ENCODE measurements at regions not wholly inside any gene's neighbourhood (a gene's known extent, or its start where the extent isn't known, plus 50 kb on each side); places are given as distances from the start of the nearest gene placed in this dataset.

DNA sequence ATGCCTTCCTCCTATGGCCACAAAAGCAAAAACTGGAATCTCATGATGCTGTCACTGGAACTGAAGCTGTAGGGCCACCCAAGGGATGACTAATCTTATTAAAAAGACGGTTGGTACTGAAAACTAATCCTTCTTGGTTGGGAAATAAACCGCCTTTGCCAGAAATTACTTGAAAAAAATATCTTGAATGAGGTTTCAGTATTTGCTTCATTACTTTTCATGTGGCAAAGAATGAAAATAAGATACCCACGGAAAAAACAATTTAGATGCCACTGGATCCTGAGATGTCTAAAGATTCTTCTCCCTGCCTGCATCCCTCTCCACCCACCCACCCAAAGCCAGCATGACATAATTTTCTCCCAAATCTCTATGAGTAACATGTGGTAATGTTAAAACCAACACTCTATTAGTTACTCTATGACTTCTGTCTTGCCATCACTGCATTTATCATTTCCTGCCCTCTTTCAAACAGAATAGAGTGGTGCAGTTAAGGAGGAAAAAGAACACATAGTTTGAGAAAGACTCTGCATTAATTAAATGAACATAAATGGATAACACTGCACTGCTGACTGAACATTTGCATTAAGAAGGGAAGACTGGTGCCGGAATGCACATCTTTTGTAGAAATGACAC, 111.8 kb upstream of the DPH6 start:
- DNase-seq (ENCODE audit: low spot score): no peak

DNA sequence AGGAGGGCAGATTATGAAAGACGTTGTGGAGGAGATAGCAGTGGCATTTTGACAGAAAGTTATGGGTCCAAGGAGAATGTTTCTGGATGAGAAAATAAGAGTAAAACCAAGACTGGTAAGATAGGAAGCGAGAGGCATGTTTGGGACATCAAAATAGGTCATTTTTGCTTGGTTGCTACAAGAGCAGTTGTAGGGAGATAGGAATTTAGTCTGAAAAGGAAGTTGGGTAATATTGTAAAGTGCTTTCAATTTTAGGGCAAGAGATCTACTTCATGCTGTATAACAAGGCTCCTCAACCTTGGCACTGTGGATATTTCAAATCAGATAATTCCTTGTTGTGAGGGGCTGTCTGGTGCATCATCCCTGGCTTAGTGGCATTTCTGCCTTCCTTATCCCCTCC, 118.0 kb upstream of the DPH6 start:
- no peak for DNase-seq (ENCODE audit: low spot score)

DNA sequence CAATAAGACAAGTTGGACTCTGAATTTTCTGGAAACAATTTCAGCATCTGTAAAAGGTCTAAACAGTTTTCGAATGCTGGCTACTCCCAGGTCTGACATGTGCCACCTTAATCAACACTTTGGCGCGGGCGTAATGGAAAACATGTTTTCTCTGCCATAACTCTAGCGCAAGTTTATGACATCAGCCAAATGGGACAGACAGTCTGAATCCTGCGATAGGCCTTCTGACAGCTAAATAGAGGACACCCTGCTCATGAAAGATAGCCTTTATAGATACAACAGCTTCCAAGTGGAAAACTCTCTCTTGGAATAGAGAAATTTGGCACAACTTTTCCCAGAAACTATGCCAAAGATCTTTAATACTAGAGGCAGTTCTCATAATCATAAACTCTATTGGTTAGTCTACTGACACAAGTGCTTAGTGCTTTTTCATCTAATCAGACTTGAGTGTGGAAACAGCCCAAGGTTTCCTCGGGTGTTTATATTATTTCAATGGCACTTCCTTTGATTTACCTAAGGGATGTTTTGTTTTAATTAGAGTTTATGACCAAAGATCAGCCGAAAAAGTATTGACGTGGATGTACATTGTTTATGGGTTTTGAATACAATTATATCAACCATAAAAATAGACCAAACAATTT, 120.1 kb upstream of the DPH6 start:
- DNase-seq (ENCODE audit: low spot score): no peak

DNA sequence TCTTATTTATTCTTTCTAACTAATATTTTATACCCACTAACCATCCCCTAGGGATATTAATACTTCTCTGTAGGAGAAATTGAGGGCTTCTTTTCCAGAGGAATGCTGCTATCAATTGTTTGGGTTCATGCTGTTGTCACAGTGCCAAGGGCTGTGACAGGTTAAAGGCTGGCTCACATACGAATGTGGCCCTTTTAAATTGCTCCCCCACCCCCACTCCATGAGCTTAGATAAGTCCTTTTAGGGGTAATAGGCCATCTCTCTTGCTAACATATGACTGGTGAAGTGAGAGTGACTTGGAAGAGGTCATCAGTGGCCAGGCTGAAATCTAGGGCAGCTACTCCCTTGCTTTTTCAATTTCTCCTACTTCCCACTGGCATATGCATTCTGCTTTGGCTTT, 121.9 kb upstream of the DPH6 start:
- no peak for DNase-seq (ENCODE audit: low spot score)

DNA sequence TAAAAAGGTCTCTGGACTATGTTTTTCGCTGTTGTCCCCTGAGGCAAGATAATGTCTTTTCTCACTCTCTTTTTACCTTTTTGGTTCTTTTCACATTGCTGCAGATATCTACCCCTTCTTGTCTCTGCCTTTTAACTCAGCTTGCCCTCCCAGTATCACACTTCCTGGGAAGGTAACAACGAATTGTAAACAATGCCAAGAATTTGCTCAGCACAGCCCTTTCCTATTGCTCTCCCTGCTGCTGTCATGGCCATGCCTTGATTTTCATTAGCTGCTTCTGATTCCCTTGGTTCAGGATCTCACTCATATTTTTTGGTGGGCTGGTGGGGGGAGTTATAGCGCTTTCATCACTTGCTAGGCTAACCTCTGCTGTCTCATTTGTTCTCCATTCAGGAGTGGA, 123.1 kb upstream of the DPH6 start:
- no peak for DNase-seq (ENCODE audit: low spot score)

DNA sequence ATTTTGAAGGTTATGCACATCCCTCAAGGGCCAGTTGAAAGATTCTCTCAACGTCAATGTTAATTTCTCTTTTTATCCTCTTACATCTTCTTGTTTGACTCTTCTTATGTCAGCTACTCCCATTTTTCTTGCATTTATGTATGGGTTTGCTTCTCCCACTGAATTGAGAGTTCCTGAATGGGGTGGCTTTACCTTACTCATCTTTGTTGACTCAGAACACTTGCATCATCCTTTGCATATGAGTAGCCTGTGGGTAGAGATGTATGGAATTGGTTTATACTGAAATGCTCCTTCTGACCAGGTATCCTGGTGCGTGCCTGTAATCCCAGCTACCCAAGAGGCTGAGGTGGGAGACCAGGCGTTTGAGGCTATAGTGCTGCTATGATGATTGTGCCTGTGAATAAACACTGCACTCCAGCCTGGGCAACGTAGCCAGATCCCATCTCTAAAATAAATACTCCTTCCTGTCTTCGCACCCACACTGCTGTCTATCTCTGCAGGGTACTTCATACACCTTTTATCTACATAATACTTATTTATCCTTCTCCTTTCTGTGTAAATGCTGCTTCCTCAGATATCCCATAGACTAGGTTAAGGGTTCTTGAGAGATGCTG, 123.6 kb upstream of the DPH6 start:
- DNase-seq (ENCODE audit: low spot score): no peak

DNA sequence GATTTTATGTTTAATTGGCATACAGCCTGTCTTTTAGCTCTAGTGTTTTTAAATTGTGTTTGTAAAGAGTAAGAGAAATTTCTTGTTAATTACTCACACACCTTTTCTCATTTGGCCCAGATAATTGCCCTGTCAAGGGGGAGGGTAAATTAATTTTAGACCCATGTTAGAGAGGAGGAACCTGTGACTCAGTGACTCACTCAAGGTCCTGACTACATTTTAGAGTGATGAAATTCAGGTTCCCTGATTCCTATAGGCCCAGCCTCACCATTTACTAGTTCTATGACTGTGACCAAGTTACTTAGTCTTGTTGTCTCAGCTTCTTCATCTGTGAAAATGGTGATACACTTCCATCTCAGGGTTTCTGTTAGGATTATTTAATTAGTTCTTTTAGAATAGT, 125.2 kb upstream of the DPH6 start:
- no peak for DNase-seq (ENCODE audit: low spot score)

DNA sequence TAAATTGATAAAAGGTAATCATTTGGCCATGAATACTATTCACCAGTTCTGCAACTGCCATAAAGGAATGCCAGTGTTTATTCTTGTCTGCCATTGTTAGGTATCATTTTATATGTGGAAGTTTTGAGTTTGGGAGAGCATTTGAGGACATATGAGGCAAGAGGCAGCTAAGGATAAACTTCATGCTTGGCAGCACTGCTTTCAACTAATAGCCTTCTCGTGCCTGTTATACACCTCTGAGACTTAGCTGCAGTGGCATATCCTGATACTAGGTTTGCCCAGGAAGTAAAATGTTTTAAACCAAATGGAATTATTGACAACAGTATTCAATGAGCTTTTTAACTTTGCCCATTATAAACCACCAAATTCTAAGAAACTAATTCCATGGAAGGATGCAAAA, 126.0 kb upstream of the DPH6 start:
- DNase-seq (ENCODE audit: low spot score): no peak

DNA sequence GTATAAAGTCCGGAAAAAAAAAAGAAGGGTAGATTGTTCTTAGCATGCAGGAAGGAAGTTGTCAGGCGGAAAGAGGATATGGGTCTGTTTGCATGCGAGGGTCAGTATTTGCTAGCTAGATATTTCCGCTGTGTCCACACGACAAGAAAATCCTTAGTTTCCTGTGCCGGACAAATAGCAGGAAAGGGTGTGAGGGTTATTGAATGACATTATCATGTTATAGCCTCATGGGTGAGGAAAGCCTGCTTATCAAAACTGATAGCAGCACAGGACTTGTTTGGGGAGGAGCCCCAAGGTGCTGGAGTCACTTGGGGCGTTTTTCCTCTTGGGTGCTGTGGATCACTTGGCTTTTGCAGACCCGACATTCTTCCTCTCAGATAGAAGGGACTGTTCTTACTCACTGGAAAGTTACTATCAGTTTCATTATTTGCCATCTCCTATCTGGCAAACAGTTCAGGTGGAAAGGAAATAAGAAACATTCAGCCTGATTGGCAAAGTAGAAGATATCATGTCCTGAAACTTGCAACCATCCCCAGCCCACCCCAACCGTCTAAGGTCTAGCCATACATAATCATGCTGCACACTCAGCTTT, 127.2 kb upstream of the DPH6 start:
- DNase-seq (ENCODE audit: low spot score): no peak

DNA sequence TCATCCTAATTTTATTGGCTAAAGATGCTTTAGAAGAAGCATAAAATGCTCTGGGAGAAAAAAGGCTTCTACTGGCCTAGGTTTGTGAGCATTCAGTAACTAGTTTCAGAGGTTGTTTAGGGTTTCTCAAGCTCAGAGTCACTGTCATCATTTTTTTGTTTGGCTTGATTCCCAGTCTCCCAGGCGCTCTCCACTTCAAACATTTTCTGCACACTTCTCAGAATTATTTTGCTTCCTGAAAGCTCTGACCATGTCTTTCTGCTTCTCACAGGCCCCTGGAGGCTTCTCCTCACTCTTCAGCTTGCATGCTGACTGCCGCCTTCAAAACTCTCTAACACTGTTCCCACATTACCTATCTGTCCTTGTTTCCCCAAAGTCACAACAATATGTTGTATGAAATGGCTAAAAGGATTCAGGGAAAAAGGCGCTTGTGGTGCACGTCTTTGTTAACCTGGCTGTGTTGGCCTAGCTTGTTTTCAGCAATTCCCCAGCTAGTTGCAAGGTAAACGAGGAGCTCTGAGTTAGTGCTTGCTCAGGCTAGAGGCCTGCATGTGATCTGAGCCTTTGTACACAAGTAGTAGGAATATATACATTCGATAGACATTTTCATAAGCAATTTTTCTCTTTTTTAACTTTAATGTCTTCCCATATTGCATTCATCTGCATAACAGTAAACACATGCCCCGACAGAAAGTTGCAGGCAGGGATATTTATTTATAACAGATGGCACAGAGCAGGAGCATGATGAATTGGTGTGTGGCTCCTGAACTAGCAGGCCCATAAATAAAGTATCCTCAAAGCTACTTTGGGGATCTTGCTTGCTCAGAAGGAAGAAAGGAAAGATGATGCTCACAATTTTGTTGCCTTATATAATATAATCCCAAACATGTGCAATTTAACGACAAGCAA, 129.2 kb upstream of the DPH6 start:
- no peak for DNase-seq (ENCODE audit: low spot score)

DNA sequence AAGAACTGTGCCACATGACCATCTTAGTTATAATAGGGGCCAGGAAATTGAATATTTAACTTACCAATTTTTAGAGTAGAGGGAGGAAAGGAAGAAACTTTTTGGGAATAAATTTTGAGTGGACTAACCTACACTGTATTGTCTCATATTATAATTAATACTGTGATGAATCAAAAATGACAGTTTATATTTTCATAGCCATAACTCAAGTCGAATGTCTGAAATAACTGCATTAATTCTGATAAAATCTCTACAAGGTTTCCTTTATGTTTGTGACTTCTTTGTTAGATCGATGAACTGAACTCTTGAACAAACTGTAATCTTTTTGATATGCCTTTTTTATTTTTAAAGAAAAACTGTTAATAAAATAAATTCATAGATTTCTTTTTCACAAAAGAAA, 132.8 kb upstream of the DPH6 start:
- no peak for DNase-seq (ENCODE audit: low spot score)

DNA sequence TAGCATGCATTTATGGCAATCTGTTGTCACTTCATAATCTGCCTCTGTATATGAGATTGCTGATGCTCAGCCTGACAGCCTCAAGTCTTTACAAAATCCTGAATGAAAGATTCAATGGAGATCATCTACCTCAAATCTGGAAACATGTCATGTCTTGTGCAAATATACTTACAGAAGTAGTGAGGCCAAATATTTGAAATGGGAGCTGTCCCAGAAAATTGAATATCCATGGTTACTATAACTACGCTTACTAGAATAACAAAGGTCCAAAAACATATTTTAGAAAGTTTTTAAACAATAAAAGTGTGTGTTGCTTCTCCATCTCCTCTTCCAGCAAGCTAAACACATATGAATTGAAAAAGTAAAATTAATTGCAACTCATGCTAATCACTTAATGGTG, 133.2 kb upstream of the DPH6 start:
- no peak for DNase-seq (ENCODE audit: low spot score)

DNA sequence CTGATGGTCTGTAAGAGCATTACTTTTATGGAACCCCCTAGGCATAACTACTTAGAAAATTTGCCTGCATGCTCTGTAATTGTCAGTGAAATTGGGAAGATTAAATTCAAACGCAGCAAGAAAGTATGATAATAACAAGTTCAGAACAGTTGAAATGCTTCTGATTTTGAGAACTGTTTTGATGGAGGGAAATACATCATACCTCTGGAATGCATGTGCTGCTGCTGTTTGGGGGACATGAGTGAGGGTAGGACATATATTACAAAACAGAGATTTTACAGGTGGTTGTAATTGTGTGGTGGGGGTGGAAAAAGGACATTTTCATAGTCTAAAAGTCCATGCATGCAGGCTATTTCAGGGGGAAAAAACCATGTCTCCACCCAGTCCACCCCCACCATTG, 135.0 kb upstream of the DPH6 start:
- no peak for DNase-seq (ENCODE audit: low spot score)

DNA sequence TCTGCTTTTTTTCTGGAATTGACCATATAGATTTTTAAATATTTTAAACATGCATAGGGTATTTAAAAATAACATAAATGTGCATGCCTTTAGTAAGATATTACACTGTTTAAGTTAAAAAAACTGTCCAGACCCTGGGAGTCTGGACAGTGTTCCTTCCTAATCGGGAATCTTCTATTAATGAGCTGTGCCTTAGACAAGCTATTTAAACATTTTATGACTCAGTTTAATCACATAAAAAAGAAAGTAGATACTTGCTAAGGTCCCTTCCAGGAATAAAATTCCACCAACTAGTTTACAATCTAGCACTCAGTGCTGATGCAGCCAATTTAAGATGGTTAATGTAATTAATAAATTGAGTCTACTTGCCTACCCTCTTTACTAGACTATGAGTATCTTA, 140.4 kb upstream of the DPH6 start:
- no peak for DNase-seq (ENCODE audit: low spot score)

DNA sequence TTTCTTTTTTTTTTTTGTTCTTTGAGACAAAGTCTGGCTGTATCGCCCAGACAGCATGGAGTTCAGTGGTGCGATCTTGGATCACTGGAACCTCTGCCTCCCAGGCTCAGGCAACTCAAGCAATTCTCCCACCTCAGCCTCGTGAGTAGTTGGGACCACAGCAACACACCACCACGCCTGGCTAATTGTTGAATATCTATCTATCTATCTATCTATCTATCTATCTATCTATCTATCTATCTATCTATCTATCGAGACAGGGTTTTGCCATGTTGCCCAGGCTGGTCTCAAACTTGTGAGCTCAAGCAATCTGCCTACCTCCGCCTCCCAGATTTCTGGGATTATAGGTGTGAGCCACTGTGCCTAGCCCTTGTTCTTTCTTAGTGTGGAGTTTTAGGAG, 143.3 kb upstream of the DPH6 start:
- DNase-seq (ENCODE audit: low spot score): no peak

DNA sequence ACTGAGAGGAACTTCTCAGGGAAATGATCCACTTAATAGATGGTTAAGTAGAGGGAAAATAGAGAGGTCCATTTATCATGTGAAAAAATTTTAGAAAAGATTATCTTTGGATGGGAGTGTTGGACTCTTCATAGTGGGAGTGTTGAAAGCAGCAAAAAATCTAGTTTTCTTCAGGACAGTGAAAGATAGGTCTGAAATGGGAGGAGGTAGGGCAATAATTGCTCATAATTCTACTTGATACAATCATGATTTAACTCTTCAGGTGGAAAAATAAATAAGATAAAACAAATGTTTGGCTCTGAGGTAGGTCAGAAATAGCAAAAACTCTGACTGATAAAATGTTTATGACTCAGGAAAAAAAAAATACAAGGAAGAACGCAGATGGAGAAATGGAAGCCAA, 144.1 kb upstream of the DPH6 start:
- no peak for DNase-seq (ENCODE audit: low spot score)

DNA sequence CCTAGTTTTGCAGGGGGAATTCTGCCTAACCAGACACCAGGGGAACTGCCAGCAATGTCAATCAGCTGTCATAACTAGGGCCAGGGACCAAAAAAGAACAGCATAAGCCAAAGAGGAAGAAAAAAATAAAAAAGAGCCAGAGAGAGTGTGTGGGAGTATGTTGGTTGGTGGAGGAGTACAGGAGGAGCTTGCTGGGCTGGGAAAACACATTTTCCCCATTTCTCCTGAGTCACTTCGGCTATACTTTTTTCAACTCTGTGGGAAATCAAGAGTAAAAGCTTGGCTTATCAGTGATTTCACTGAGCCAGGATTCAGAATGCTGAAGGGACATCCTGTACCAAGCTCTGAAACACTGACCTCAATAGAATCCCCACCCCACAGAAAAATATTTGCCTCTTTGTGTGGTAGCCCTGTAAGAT, 144.7 kb upstream of the DPH6 start:
- no peak for DNase-seq (ENCODE audit: low spot score)

DNA sequence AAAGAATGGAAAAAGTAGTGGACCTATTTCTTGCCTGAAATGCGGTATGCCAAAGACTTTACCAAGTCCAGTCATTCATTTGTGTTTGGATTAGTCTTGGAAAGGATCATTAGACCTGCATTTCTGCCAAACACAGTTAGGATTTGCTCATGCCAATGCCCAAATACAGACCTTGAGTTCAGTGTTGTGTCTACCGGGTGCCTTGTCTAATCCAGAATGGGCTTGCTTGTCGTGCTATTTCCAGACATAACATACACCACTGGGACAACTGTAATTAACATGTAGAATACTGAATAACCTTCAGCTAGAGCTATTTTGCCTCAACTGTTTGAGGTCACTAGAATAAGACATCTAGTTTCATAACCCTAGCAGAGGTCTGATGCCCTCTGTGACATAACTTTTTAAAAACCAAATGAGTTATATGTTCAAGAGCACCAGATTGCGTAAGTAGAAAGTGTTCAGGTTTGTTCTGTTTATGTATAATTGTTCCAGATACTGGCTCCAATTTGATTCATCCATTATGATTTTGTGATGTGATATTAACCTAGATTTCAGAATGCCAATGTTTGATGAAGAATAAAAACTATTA, 145.3 kb upstream of the DPH6 start:
- no peak for DNase-seq (ENCODE audit: low spot score)

DNA sequence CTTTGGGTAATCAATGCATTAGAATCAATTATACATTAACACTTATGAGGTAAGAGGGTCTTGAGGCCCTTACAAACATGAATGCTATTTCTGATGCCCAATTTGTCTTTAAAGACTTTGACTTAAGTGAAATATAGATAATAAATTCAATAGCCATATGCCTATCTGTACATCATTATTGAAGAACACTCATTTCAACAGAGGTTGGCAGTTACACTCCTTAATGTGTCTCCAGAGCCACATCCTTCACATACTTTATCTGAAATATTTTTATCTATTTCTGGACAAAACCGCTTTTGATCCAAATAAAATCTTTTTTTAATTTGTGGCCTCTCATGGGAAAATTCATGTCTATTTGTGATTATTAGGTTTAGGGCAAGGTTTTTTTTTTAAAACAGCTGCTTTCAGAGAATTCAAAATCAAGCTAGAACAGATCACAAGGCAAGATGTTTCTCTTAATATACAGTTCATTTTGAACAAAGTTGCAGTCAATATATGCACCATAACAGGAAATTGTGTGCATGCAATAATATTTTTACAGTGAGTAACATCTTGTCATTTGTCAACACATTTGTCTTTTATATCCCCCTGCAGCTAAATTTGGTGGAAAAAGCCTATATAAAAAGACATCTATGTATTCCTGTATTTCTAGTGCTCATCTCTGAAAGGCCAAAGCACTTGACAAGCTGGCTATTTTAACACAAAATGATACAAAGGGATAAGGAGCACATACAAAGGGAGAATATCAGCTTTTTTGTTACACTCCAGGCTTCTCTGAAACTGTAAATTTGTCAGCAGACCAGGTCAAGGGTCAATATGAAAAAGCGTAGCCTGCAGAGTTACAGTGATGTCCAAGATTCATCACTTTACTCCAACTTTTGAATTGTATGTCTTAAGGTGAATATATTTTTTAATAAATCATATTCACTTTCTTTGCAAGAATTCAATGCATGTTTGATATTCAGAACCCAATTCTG, 146.2 kb upstream of the DPH6 start:
- DNase-seq (ENCODE audit: low spot score): no peak

DNA sequence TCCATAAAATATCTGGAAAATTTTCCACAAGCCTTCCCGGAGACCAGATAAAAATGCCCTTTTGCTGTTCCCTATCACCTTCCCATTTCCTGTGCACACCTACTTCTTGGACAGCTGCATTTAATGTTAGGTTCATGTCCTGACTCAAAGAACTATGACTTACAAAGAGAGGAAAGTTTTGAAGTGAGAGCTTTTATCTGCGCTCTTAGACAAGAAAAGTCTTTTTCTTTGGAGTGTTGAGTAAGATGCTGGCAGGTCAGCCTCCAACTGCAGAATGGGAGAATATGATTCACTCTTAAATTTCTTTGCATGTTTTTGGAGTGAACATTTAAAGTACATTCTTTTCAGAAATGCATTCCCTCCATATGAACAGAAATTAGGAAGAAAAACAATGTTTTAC, 147.3 kb upstream of the DPH6 start:
- DNase-seq (ENCODE audit: low spot score): no peak
